GM19452 (cell line): ENCODE measurements at regions not wholly inside any gene's neighbourhood (a gene's known extent, or its start where the extent isn't known, plus 50 kb on each side); places are given as distances from the start of the nearest gene placed in this dataset.

Experiments used
- ATAC-seq: cut with Tn5 transposase; IDR thresholded peaks from one replicate; pipeline ENCODE4 v1.9.1; 2021; ENCODE audit not compliant: unreplicated experiment

- no peak for ATAC-seq
Observed at GRCh38 chr11:8740129-8740528, 57.5 kb downstream of the RPL27A start.

- ATAC-seq, result no peak
Observed at GRCh38 chr11:8744423-8744822, 61.8 kb downstream of the RPL27A start.

- ATAC-seq, result no peak
Observed at GRCh38 chr11:8745431-8746253, 63.0 kb downstream of the RPL27A start.

GRCh38 chr11:8746331-8746974 lies 63.9 kb downstream of the RPL27A start:
- no peak for ATAC-seq

- no peak for ATAC-seq
Observed at GRCh38 chr11:8747173-8747572, 64.6 kb downstream of the RPL27A start.

GRCh38 chr11:8748317-8748716 lies 65.7 kb downstream of the RPL27A start:
- ATAC-seq, result no peak

- no peak for ATAC-seq
Observed at GRCh38 chr11:8749202-8749601, 66.6 kb downstream of the RPL27A start.

GRCh38 chr11:8754241-8754640 lies 71.6 kb downstream of the RPL27A start:
- no peak for ATAC-seq

- ATAC-seq, result no peak
Observed at GRCh38 chr11:8756201-8756600, 73.6 kb downstream of the RPL27A start.

- no peak for ATAC-seq
Observed at GRCh38 chr11:8757047-8757446, 74.5 kb downstream of the RPL27A start.

- ATAC-seq, result no peak
Observed at GRCh38 chr11:8757533-8757932, 74.9 kb downstream of the RPL27A start.

- ATAC-seq, result no peak
Observed at GRCh38 chr11:8758619-8759169, 76.1 kb downstream of the RPL27A start.

GRCh38 chr11:8759634-8760033 lies 77.0 kb downstream of the RPL27A start:
- no peak for ATAC-seq

GRCh38 chr11:8760896-8761295 lies 78.3 kb downstream of the RPL27A start:
- no peak for ATAC-seq

GRCh38 chr11:8763070-8763685 lies 80.6 kb downstream of the RPL27A start:
- no peak for ATAC-seq

GRCh38 chr11:8765294-8765693 lies 82.7 kb downstream of the RPL27A start:
- ATAC-seq, result no peak

GRCh38 chr11:8766043-8766987 lies 83.7 kb downstream of the RPL27A start:
- no peak for ATAC-seq

- ATAC-seq, result no peak
Observed at GRCh38 chr11:8766988-8767374, 84.4 kb downstream of the RPL27A start.

GRCh38 chr11:8767466-8768142 lies 85.0 kb downstream of the RPL27A start:
- ATAC-seq, result no peak
